ENCODE measurements at regions not wholly inside any gene's neighbourhood (a gene's known extent, or its start where the extent isn't known, plus 50 kb on each side); places are given as distances from the start of the nearest gene placed in this dataset.
"Not testable (repeated sequence)": the region's sequence is repeated elsewhere in the genome, so short reads cannot be mapped to it uniquely, and the experiment has no call there.

- no peaks in the 10 kb centered on the region for H3K36me3 ChIP-seq (replicated peaks; ENCODE audit: control insufficient read depth, insufficient read depth, low read length)
- no peak for DNase-seq
- H3K4me3 ChIP-seq (ENCODE audit: insufficient read depth, low read depth, low read length) = no peak overlapping the region
- no peaks in the 10 kb centered on the region for H3K27me3 ChIP-seq (ENCODE audit: control insufficient read depth, insufficient read depth, low read length)
Observed at GRCh38 chr18:75752740-75753263, 325.3 kb upstream of the SMIM21 start.

GRCh38 chr18:75745147-75745546 is 317.6 kb upstream of the SMIM21 start:
- Histone ChIP-seq H3K36me3 (replicated peaks; ENCODE audit: control insufficient read depth, insufficient read depth, low read length) (no peaks in the 10 kb centered on the region), H3K27me3 (ENCODE audit: control insufficient read depth, insufficient read depth, low read length) (no peaks in the 10 kb centered on the region), H3K4me3 (ENCODE audit: insufficient read depth, low read depth, low read length) (no peak overlapping the region)
- DNase-seq = no peak

GRCh38 chr18:75742516-75742915 is 315.0 kb upstream of the SMIM21 start:
- no peak for DNase-seq
- no peaks in the 10 kb centered on the region for H3K27me3 ChIP-seq (ENCODE audit: control insufficient read depth, insufficient read depth, low read length)

GRCh38 chr18:75739682-75740081 is 312.2 kb upstream of the SMIM21 start:
- H3K36me3 ChIP-seq (replicated peaks; ENCODE audit: control insufficient read depth, insufficient read depth, low read length) = no peaks in the 10 kb centered on the region
- no peak for DNase-seq
- H3K27me3 ChIP-seq (ENCODE audit: control insufficient read depth, insufficient read depth, low read length) = no peaks in the 10 kb centered on the region
- no peak overlapping the region for H3K4me3 ChIP-seq (ENCODE audit: insufficient read depth, low read depth, low read length)

More at GRCh38 chr18:75742516-75742915, 315.0 kb upstream of the SMIM21 start:
- H3K4me3 ChIP-seq (ENCODE audit: insufficient read depth, low read depth, low read length) = no peak overlapping the region
- no peaks in the 10 kb centered on the region for H3K36me3 ChIP-seq (replicated peaks; ENCODE audit: control insufficient read depth, insufficient read depth, low read length)

GRCh38 chr18:75735291-75735690 is 307.8 kb upstream of the SMIM21 start:
- DNase-seq = no peak
- no peak overlapping the region for H3K4me3 ChIP-seq (ENCODE audit: insufficient read depth, low read depth, low read length)
- no peaks in the 10 kb centered on the region for H3K27me3 ChIP-seq (ENCODE audit: control insufficient read depth, insufficient read depth, low read length)
- no peaks in the 10 kb centered on the region for H3K36me3 ChIP-seq (replicated peaks; ENCODE audit: control insufficient read depth, insufficient read depth, low read length)

GRCh38 chr18:75730249-75730648 is 302.7 kb upstream of the SMIM21 start:
- Histone ChIP-seq H3K4me3 (ENCODE audit: insufficient read depth, low read depth, low read length) (no peak overlapping the region), H3K27me3 (ENCODE audit: control insufficient read depth, insufficient read depth, low read length) (no peaks in the 10 kb centered on the region), H3K36me3 (replicated peaks; ENCODE audit: control insufficient read depth, insufficient read depth, low read length) (no peaks in the 10 kb centered on the region)
- no peak for DNase-seq

GRCh38 chr18:75728621-75729020 is 301.1 kb upstream of the SMIM21 start:
- Histone ChIP-seq H3K27me3 (ENCODE audit: control insufficient read depth, insufficient read depth, low read length) (no peaks in the 10 kb centered on the region), H3K4me3 (ENCODE audit: insufficient read depth, low read depth, low read length) (no peak overlapping the region), H3K36me3 (replicated peaks; ENCODE audit: control insufficient read depth, insufficient read depth, low read length) (no peaks in the 10 kb centered on the region)
- DNase-seq = no peak

- DNase-seq = peak; percentile 72
- Histone ChIP-seq H3K4me3 (ENCODE audit: insufficient read depth, low read depth, low read length) (no peak overlapping the region), H3K36me3 (replicated peaks; ENCODE audit: control insufficient read depth, insufficient read depth, low read length) (no peaks in the 10 kb centered on the region)
Observed at GRCh38 chr18:75727456-75727855, 300.0 kb upstream of the SMIM21 start.

GRCh38 chr18:75723521-75724340 is 296.2 kb upstream of the SMIM21 start:
- Histone ChIP-seq H3K36me3 (replicated peaks; ENCODE audit: control insufficient read depth, insufficient read depth, low read length) (no peaks in the 10 kb centered on the region), H3K4me3 (ENCODE audit: insufficient read depth, low read depth, low read length) (no peak overlapping the region)

More at GRCh38 chr18:75727456-75727855, 300.0 kb upstream of the SMIM21 start:
- no peaks in the 10 kb centered on the region for H3K27me3 ChIP-seq (ENCODE audit: control insufficient read depth, insufficient read depth, low read length)

GRCh38 chr18:75714766-75715165 is 287.3 kb upstream of the SMIM21 start:
- DNase-seq = no peak
- H3K4me3 ChIP-seq (ENCODE audit: insufficient read depth, low read depth, low read length) = no peak overlapping the region
- no peaks in the 10 kb centered on the region for H3K27me3 ChIP-seq (ENCODE audit: control insufficient read depth, insufficient read depth, low read length)
- no peaks in the 10 kb centered on the region; the same call in 1 of the 2 replicates for H3K36me3 ChIP-seq (replicated peaks; ENCODE audit: control insufficient read depth, insufficient read depth, low read length)

More at GRCh38 chr18:75723521-75724340, 296.2 kb upstream of the SMIM21 start:
- H3K27me3 ChIP-seq (ENCODE audit: control insufficient read depth, insufficient read depth, low read length) = no peaks in the 10 kb centered on the region
- DNase-seq = no peak

- not testable (repeated sequence) for H3K36me3 ChIP-seq (replicated peaks; ENCODE audit: control insufficient read depth, insufficient read depth, low read length); H3K27me3 ChIP-seq (ENCODE audit: control insufficient read depth, insufficient read depth, low read length); H3K4me3 ChIP-seq (ENCODE audit: insufficient read depth, low read depth, low read length); DNase-seq
Observed at GRCh38 chr18:75712124-75712867, 284.8 kb upstream of the SMIM21 start.

GRCh38 chr18:75700561-75700960 is 273.1 kb upstream of the SMIM21 start:
- no peaks in the 10 kb centered on the region for H3K36me3 ChIP-seq (replicated peaks; ENCODE audit: control insufficient read depth, insufficient read depth, low read length)
- DNase-seq = no peak
- no peak overlapping the region for H3K4me3 ChIP-seq (ENCODE audit: insufficient read depth, low read depth, low read length)
- no peaks in the 10 kb centered on the region for H3K27me3 ChIP-seq (ENCODE audit: control insufficient read depth, insufficient read depth, low read length)

GRCh38 chr18:75698861-75699260 is 271.4 kb upstream of the SMIM21 start:
- Histone ChIP-seq H3K36me3 (replicated peaks; ENCODE audit: control insufficient read depth, insufficient read depth, low read length) (no peaks in the 10 kb centered on the region), H3K27me3 (ENCODE audit: control insufficient read depth, insufficient read depth, low read length) (no peaks in the 10 kb centered on the region), H3K4me3 (ENCODE audit: insufficient read depth, low read depth, low read length) (no peak overlapping the region)
- DNase-seq = no peak

- Histone ChIP-seq H3K36me3 (replicated peaks; ENCODE audit: control insufficient read depth, insufficient read depth, low read length) (no peaks in the 10 kb centered on the region), H3K4me3 (ENCODE audit: insufficient read depth, low read depth, low read length) (no peak overlapping the region), H3K27me3 (ENCODE audit: control insufficient read depth, insufficient read depth, low read length) (no peaks in the 10 kb centered on the region)
- no peak for DNase-seq
Observed at GRCh38 chr18:75697493-75697892, 270.0 kb upstream of the SMIM21 start.

- Histone ChIP-seq H3K36me3 (replicated peaks; ENCODE audit: control insufficient read depth, insufficient read depth, low read length) (no peaks in the 10 kb centered on the region), H3K27me3 (ENCODE audit: control insufficient read depth, insufficient read depth, low read length) (no peaks in the 10 kb centered on the region), H3K4me3 (ENCODE audit: insufficient read depth, low read depth, low read length) (no peak overlapping the region)
- no peak for DNase-seq
Observed at GRCh38 chr18:75696391-75696790, 268.9 kb upstream of the SMIM21 start.
